Ureter (tissue), 1 donor: ENCODE measurements at regions not wholly inside any gene's neighbourhood (a gene's known extent, or its start where the extent isn't known, plus 50 kb on each side); places are given as distances from the start of the nearest gene placed in this dataset.

ENCODE experiments used
- DNase-seq: peaks from one replicate; pipeline ENCODE4 v3.0.0-alpha.2; 2020; ENCODE audit warnings: low spot score
- donor health status: DM: yes; HTN: yes; CAD: no.

DNA sequence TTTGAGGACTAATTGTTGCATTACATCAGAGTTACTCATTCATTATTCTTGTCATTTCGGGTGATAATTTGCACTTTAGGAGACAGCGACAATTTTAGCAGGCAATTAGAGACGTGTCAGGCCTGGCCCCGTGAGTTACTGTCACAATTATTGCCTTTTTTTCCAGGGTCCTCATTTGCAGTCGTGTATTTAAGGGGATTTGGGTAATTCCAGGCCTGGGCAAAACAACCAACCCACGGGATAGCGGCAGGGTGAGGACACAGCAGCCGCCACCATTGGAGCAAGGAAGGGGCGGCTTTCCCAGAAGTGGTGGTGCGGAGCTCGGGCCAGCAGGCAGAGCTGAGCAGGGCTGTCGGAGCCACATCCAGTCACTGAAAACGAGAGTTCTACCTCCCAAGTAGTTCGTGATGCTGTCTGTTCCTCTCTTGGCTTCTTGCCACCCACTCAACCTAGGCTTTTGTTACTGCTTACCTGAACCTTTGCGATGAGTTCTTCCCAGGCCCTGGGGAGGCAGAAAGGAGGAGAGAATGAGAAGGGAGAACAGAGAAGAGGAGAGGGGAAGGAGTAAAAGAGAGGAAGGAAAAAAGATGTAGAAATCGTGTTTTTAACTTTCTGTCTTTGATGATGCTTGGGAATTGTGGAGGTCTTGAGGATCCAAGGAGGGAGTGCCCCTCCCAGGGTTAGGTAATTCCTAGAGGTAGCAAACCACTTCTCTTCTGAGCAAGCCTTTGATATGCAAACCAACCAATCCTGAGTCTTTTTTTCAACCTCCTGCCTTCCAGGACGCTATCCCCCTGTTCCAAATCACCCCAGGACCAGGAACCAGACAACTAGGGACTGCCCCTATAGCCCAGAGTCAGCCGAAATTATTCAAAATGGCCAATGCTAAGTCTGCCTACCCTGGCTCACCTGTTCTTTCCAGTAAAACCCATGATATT lies 236.1 kb downstream of the MIAT start:
- no peak for DNase-seq

DNA sequence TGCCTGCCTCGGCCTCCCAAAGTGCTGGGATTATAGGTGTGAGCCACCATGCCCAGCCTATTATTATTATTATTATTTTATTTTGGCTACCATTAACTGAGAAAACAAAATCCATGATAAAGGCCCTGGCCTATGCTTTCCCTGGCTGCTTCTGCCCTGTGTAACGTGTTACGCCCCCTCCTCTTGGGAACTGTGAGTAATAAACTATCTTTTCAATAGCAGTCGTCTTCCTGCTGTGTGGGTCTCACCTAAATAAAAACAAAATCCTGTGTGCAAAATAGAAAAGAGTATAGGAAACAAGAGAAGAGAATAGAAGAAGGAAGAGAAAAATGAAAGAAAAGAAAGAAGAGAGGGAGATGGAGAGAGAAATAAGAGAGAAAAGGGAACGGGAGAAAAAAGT lies 237.0 kb downstream of the MIAT start:
- DNase-seq, result no peak

DNA sequence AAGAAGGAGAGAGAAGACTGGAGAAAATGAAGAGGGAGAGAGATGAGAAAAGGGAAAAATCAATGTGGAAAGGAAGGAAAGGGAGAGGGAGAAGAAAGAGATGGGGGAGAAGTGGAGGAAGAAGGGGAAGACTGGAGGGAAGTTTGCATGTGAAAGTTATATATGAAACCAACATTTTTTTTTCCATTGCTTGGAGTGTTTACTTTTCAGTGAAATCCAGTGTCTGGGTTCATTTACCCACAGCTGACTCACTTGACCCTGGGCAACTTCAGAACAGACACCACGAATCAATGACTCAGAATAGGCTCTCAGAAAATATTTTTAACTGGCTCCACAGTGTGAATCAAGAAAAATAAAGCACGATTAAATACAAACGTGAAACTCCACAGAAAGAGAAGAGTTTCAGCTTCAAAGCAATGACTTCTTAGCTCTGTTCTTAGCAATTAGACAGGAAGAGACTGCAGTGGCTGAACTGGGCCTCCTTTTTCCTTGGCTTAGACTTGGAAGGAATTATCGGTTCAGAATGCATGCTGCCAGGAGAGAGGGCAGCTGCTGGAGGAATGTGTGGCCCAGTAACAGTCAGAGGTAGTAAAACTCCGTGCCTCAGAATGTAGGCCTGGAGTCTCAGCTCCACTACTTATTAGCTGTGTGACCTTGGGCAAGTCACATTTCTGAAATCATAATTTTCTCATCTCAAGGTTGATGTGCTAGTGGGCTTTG lies 237.5 kb downstream of the MIAT start:
- no peak for DNase-seq

DNA sequence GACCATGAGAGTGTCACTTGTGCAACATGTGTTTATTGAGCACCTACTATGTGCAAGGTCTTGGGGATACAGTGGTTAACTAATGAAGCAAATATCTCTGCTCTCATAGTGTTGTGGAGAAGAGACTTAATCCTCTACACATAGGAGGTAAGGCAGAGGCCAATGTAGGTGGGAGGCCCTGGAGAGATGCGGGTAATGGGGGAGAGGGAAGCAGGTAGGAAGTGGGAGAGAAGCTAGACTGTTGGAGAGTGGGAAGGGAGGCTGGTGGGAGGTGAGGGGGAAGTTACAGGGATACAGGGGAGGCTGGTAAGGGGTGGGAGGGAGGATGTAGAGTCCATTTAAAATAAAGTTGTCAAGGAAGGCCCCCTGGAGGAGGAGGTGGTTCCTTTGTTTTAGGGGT lies 240.0 kb downstream of the MIAT start:
- no peak for DNase-seq

DNA sequence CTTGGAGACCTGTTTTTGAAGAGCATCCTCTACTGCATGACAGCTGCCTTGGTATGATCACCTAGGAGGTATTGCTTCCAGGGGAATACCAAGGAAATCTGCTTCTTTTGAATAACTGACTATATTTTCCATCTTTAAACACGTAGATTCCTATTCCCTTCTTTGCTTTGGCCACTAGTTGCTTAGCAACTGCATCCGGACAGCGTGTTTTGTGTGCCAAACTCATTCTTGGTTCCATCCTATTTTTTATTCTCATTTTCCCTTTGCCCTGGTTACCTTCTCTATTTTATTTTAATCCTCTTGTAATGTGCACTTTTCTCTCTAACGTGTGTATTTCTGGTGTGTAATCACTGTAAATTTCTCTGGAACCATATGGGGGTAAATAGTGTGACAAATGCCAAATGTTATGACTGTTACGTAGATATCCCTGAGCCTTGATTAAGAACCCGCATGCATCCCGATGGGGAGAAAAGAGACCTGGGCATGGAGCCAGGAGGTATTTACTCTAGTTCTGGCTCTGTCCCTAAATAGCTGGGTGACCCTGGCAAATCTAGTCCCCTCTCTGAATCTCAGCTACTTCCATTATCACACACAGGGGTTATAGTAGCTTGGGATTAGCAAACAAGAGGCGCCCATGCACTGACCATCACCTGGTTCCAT lies 241.7 kb downstream of the MIAT start:
- DNase-seq, result no peak

DNA sequence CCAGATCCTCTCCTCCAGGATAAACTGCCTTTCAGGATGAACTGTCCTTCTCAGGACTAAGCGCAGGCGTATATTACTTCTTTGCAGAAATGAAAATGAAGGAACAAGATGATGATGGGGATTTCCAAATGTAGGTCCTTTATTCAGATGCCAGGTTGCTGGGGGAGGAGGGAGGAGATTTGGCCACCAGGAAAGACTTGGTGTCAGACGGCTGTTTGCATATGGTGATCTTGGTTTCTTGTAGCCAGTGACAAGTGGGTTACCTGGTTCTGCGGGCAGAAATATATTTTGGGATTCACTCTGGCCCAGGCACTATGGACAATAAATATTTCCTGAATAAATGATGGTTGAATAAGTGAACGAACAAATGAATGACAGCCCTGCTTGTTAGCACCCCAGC lies 243.4 kb downstream of the MIAT start:
- DNase-seq, result no peak

DNA sequence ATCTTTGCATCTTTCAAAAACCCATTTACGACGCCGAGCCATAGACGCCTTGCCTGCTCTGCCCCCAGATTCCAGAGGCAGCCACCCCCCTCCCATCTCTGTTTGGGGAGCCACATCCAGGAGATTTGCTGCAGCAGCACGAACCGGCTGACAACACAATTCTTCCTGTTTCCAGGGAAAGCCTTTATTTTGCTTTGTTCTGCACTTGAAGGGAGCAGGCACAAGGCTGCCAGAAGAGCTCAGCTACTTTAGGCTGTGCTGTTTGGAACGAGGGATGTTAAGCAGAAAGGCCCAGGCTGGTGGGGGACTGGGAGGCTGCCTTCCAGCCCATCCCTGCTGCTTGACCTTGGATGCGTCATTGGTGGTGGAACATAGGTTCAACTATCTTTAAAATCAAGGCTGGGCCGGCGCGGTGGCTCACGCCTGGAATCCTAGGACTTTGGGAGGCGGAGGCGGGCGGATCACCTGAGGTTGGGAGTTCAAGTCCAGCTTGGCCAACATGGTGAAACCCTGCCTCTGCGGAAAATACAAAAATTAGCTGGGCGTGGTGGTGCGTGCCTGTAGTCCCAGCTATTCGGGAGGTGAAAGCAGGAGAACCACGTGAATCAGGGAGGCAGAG lies 243.9 kb downstream of the MIAT start:
- no peak for DNase-seq

DNA sequence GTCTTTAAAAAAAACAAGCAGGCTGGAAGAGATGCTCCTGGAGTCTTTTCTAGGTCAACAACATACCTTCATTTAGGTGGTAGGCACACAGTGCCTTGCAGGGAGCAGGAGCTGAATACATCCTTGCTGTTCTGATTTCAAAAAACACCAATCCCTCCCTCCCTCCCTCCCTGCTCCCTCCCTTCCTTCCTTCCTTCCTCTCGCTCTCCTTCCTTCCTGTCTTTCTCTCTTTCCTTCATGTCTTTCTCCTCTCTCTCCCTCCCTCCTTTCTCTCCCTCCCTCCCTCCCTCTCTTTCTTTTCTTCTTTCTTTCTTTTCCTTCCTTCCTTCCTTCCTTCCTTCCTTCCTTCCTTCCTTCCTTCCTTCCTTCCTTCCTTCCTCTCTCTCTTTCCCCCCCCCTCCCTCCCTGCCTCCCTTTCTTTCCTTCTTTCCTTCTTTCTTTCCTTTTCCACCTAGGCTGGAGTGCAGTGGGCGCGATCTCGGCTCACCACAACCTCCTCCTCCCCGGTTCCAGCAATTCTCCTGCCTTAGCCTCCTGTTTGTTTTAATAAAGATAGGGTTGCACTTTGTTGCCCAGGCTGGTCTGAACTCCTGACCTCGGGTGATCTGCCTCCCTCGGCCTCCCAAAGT lies 245.1 kb downstream of the MIAT start:
- DNase-seq, result no peak

DNA sequence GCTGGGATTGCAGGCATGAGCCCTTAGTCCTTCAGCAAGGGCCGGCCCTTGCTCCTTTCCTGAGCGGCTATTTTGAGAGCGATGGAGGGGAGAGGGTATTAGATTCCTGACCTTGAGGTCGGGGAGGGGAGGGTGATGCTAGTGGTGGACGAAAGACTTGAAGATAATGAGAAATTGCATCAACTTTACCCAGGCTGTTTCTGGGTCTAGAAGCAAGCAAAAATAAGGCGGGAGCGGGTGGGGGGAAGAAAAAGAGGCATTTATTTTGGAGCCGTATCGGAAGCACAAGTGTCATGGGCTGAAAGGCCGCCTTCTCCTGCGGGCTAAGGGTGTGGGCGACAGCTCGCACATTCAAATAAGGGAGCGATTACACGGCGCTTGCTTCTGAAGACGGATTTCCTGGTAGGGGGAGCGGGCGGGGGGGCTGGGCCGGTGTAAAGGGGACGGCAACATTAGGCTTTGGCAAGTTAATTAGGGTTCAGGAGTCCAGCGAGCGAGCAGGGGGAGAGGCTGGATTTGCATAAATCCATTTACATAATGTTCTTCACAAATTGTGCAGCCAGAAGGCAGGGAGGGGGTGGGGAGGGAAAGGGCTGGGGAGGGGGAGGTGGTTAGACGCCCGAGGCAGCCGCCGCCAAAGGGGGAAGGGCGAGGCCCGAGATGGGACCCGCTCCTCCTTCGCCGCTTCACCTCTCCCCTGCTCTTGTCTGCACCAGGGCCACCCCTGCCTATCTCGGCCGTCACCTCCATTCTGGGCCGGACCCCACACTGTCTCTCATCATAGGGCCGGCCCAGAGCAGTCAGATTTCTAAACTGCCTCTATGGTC lies 245.9 kb downstream of the MIAT start:
- no peak for DNase-seq

DNA sequence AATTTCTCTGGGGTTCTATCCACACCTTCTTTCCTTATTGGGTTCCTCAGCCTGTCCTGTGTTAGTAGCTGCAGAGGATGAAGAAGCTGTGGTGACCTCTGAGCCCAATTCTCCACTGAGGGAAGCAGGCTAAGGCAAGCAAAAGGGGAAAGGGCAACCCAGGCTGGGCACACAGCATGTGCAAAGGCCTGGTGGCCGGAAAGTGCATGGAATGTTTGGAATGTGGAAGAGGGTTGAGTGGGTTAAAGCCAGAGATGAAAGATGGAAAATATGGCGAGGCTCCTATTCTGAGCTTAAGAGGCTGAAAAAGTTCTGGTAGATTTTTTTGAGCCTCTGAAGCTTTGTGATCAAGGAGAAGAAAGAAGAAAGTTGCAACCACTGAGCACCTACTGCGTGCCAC lies 247.1 kb downstream of the MIAT start:
- no peak for DNase-seq

DNA sequence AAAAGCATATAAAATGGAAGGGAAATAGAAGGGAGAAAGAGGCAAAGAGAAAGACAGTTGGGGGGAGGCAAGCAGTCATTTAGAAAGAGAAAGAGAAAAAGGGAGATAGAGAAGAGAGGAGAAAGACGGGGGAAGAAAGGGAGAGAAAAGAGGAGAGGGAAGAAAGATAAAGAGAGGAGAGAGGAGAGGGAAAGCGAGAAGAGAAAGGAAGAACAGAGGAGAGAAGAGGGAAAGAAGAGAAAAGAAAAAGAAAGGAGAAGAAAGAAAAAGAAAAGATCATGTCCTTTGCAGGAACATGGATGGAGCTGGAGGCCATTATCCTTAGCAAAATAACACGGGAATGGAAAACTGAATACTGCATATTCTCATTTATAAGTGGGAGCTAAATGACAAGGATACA lies 247.7 kb downstream of the MIAT start:
- DNase-seq, result no peak

DNA sequence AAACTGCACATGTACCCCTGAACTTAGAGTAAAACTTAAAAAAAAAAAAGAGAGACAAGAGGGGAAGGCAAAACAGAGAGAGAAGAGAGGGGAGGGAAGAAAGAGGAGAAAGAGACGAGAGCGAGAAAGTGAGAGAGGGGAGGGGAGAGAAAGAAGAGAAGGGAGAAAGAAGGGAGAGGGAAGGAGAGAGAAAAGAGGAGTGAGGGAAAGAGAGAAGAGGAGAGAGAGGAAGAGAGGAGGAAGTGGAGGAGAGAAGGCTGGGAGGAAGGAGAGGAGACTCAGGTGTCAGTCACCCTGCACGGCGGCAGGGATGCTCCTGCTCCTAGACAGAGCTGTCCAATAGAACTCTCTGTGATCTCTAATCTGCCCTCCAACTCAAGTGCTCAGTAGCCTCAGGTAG lies 248.3 kb downstream of the MIAT start:
- no peak for DNase-seq

DNA sequence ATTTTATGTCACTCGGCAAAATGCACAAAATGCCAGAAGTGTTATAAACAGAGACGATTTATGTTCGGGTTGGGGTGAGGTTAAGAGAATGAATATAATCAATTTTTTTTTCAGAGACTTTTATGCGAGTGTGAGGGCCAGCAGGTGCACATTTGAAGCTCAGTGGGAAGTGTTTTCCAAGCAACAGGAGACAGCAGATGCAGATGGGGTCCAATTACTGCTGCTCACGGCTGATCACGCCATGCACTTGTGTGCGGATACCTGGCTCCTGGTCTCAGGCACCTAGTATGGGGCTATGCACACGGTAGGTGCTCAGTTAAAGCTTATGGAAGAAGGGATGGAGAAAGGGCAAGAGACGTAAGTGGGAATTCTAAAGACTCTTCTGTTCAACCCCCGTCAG lies 249.1 kb downstream of the MIAT start:
- DNase-seq, result no peak

DNA sequence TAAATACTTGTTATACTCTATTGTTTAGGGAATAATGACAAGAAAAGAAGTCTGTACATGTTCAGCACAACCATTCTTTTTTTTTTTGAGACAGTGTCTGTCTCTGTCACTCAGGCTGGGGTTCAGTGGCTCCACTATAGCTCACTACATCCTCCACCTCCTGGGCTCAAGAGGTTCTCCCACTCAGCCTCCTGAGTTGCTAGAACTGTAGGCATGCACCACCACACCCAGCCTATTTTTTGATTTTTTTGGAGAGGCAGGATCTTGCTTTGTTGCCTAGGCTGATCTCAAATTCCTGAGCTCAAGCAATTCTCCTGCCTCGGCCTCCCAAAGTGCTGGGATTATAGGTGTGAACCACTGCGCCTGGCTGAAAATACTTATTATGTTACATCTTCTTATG lies 250.0 kb downstream of the MIAT start:
- DNase-seq, result no peak

DNA sequence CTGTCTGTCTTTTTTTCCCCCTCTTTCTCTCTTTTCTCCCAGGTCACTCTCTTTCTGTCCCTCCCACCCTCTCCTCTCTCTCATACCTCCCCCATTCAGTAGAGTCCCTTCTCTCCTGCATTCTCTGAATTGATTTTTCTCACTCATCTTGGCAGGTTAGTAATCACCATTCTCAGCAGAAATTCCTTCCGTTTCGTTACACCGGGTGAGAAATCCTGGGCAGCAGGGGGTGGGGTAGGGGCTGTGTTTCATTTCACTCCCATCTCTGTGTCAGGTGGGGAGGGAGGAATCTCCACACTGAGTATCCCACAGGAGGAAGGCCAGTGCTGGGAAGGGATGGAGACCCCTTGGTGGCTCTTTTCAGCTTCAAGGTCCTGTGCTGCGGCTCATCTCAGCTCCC lies 253.5 kb downstream of the MIAT start:
- no peak for DNase-seq

DNA sequence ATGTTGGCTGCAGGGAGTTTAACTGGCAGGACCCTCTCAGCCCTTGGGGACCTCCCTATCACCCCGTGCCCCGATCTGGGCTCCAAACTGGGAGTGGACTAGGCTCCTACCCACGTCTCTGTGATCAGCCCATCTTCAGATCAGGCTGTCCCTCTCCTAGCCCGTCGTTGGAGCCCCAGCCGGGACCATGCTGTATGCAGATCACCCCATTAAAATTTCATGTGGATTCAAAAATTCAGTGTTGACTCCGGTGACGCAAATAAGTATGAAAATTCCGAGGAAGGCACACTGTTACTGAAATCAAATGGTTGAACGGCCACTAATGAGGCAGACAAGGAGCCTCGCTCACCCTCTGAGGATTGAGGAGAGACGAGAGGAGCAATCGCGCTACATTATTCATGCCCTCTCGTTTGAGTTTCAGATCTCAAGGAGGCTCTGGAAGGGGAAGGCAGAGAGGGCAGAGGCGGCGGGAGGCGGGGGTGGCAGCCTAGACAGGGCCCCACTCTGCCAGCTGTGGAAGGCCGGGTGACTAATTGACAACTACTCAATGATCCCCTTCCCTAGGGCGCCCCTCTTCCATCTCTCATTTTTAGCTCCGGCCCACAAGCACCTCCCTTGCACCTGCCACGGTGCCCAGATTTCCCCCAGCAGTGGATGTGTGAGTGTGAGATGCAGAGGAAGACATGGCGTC lies 255.4 kb downstream of the MIAT start:
- no peak for DNase-seq

DNA sequence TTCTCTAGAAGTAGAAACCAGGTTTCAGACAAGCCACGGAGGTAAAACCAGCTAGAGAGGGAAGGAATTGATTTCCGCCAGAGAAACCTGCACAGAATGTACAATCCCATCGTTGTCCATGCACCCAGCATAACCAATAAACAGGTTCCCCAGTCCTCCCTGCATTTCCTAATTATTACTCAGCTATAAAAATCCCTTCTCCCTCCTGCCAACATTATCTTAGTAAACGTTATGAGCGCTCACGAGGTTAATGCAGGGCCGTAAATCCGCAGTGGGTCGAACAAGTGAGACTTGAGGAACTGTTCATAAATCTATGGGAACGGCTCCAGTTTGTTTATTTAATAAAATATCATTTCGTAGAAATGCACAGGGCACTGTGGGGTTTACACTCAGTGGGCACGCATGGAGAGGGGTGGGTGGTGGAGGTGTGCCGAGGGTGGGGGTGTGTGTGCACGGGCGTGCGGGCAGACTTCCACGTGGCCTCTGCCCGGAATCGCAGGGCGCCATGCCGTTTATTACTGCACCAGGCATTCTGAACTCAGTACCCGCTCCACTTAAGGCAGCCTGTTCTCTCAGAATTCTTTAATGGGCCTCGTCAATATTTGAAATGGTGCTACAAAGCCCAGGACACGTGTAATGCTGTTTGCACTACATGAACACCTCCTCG lies 257.3 kb downstream of the MIAT start:
- no peak for DNase-seq

DNA sequence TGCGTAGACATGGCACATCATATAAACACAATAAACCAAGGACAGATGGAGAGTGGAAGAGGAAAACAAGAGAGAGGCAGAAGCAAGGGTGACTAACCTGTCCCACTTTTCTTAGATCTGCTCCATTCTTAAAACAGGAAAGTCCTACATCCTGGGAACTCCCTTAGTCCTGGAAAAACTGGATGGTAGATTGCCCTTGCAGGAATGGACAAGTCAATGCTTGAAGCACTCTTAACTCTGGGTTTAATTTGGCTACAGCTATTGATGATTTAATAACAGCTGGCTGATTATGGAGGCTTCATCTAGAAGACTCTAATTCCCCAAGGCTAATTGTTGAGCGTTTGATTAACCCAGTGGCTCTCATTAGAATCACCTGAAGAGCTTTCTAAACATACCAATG lies 258.8 kb downstream of the MIAT start:
- DNase-seq, result no peak

DNA sequence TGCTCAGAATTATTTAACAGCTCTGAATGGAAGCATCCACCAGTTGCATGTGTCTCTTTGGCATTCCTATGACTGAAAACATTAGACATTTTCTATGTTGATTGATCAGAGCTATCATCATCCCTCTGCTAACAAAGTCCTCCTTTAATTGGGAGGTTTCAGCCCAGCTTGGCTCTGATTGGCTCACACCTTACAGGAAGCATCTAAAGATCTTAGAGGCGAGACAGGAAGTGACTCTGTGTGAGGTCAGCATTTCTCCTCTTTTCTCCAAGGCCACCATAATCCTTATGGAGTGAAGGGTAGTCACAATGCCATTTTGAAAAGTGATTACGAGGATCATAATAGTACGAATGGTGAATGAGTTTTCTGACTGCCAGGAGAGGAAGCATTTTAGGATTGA lies 260.8 kb downstream of the MIAT start:
- DNase-seq, result no peak

DNA sequence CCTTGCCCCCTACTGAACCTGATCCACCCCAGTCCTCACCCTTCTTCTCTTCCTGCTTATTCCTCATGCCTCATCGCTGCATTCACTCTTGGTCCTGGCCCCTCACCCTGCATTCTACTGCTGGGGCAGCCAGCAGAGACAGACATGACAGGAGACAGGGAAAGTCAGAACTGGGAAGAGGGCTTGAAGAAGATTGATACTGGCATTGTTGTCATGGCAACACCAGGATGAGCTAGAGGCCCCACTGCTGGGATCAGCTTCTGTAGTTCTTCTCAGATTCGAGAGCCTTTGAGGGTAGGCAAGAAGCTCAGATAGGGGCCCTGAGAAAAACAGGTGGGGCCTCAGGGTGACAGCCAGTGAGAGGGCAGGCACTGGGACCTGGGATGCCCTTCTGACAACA lies 264.3 kb downstream of the MIAT start:
- no peak for DNase-seq
